ENCODE measurements at regions not wholly inside any gene's neighbourhood (a gene's known extent, or its start where the extent isn't known, plus 50 kb on each side); places are given as distances from the start of the nearest gene placed in this dataset.

DNA sequence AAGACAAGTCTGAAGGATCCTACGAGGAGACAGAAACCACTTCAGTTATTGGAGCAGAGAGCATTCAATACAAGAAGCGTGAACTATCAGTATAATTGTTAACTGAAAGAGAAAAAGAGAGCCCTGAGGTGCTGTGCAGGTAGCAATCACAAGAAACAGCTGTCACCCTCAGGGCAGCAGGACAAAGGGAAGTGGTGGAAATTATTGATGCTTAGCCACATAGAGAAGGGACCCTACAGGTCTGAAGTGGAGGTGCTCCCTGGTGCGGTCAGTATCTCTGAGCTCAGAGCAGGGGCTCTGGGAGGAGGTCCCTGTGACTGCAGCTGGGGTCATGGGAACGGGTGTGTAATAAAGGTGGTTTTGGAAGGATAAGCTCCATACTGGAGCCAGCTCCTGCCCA lies 97.8 kb upstream of the KLF6 start:
- Histone ChIP-seq H3K27ac (no peak overlapping the region), H3K4me3 (no peak overlapping the region), H3K4me1 (peaks cover 10% of the 10 kb centered on the region), H3K9me3 (no peaks in the 10 kb centered on the region), H3K27me3 (no peaks in the 10 kb centered on the region), H3K36me3 (ENCODE audit: low read depth, missing control alignments) (no peaks in the 10 kb centered on the region)
- DNase-seq = no peak
- 93 to 95% methylated on average over 4 of the region's 4 CpGs for WGBS, 2 donors
- TF ChIP-seq POLR2A (IDR thresholded peaks at IDR 0.05) = no peak
- TF ChIP-seq, protein P1, sequence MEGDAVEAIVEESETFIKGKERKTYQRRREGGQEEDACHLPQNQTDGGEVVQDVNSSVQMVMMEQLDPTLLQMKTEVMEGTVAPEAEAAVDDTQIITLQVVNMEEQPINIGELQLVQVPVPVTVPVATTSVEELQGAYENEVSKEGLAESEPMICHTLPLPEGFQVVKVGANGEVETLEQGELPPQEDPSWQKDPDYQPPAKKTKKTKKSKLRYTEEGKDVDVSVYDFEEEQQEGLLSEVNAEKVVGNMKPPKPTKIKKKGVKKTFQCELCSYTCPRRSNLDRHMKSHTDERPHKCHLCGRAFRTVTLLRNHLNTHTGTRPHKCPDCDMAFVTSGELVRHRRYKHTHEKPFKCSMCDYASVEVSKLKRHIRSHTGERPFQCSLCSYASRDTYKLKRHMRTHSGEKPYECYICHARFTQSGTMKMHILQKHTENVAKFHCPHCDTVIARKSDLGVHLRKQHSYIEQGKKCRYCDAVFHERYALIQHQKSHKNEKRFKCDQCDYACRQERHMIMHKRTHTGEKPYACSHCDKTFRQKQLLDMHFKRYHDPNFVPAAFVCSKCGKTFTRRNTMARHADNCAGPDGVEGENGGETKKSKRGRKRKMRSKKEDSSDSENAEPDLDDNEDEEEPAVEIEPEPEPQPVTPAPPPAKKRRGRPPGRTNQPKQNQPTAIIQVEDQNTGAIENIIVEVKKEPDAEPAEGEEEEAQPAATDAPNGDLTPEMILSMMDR (IDR thresholded peaks at IDR 0.05) = no peak
- intact Hi-C loops (cut with DNase I; ENCODE audit: low total_unique reads) = no loop called here

DNA sequence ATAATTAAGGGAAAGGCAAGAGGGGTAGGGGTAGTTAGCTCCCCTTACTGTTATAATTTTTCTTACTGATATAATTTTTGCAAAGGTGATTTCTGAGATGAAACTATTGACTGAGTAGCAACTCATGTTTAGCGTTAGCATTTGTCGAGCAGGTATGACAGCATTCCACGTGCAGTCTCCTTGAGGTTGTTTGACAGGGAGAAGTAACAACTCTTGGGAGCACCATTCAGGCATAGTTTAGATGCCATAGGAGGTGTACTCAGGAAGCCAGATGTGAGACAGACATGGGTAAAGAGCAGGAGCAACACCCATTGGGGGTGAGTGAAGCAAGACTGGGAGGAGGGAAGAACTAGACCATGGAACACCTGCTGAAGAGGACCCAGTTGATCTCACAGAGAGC lies 96.6 kb upstream of the KLF6 start:
- no peak for DNase-seq
- intact Hi-C loops (cut with DNase I; ENCODE audit: low total_unique reads) = no loop called here
- Histone ChIP-seq H3K27me3 (no peaks in the 10 kb centered on the region), H3K36me3 (ENCODE audit: low read depth, missing control alignments) (no peaks in the 10 kb centered on the region), H3K4me1 (peaks cover 4% of the 10 kb centered on the region), H3K27ac (no peak overlapping the region), H3K4me3 (no peak overlapping the region), H3K9me3 (no peaks in the 10 kb centered on the region)
- TF ChIP-seq POLR2A (IDR thresholded peaks at IDR 0.05) = no peak
- TF ChIP-seq, protein P1 (IDR thresholded peaks at IDR 0.05) = no peak
- WGBS, 2 donors = 95 to 96% methylated on average over 3 of the region's 3 CpGs

DNA sequence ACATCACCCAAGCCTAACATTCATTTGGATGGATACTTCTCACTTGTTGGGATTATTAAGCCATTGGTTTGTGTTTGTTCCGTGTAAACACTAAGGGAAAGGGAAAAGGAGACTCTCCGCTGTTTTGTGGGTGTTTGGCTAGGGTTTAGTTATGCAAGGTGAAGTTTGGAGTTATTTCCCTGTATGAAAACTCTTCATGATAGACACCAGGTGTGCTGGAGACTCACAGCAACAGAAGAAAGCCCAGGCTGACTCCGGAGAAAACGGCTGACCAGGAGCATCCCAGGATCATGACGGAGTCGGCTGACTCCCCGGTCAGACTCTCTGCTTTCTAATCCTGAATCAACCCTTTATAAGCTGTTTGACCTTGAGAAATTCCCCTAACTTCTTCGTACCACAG lies 94.1 kb upstream of the KLF6 start:
- H3K27me3 ChIP-seq = no peaks in the 10 kb centered on the region
- intact Hi-C loops (cut with DNase I; ENCODE audit: low total_unique reads) = no loop called here
- no peaks in the 10 kb centered on the region for H3K36me3 ChIP-seq (ENCODE audit: low read depth, missing control alignments)
- no peaks in the 10 kb centered on the region for H3K4me1 ChIP-seq
- H3K27ac ChIP-seq = no peak overlapping the region
- no peak overlapping the region for H3K4me3 ChIP-seq
- DNase-seq = no peak
- TF ChIP-seq, protein P1 (IDR thresholded peaks at IDR 0.05) = no peak
- no peak for TF ChIP-seq POLR2A (IDR thresholded peaks at IDR 0.05)
- H3K9me3 ChIP-seq = no peaks in the 10 kb centered on the region
- 65 to 77% methylated on average over 8 of the region's 8 CpGs for WGBS, 2 donors

DNA sequence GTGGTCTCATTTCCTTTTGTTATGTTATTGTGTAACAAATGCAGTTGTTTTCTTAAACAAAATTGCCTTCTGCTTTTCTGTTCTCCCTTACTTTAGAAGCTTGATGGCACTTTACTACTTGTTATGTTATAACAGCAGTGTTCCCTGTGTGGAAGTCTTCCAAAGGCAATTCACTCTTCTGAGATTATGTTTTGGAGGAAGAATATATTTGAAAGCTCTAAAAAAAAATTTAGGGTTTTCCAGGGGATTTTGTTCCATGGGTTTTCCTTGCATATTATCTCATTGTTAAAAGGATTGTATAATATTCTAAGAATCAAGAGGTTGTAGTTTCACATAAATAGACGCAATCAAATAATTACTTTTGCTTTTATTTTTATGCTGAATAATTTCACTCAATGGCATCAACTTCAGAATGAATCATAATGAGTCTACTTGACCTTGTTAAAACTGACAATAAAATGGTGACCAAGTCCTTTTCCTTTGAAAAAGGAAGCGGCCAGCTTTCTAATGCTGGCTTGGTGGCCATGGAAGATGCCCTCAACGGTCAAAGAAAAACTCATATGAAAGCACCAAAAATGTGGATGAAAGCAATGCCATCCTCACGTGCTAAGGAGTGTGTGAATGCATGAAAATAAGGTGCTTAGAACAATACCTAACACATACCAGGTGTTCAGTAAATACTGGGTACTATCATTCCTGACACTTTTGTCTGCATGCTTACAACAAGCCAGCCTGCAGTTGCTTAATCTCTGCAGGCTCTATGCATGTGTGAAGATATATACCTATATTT lies 92.4 kb upstream of the KLF6 start:
- no peak overlapping the region for H3K4me3 ChIP-seq
- 88 to 93% methylated on average over 4 of the region's 4 CpGs for WGBS, 2 donors

More for the DNA sequence above, 92.4 kb upstream of the KLF6 start:
- Histone ChIP-seq H3K4me1 (no peaks in the 10 kb centered on the region), H3K27ac (no peak overlapping the region), H3K9me3 (no peaks in the 10 kb centered on the region), H3K36me3 (ENCODE audit: low read depth, missing control alignments) (no peaks in the 10 kb centered on the region), H3K27me3 (no peaks in the 10 kb centered on the region)
- DNase-seq = no peak
- intact Hi-C loops (cut with DNase I; ENCODE audit: low total_unique reads) = no loop called here
- TF ChIP-seq, protein P1 (IDR thresholded peaks at IDR 0.05) = no peak
- no peak for TF ChIP-seq POLR2A (IDR thresholded peaks at IDR 0.05)

Data from testis (tissue), 2 donors.